ENCODE measurements at regions not wholly inside any gene's neighbourhood (a gene's known extent, or its start where the extent isn't known, plus 50 kb on each side); places are given as distances from the start of the nearest gene placed in this dataset.

DNA sequence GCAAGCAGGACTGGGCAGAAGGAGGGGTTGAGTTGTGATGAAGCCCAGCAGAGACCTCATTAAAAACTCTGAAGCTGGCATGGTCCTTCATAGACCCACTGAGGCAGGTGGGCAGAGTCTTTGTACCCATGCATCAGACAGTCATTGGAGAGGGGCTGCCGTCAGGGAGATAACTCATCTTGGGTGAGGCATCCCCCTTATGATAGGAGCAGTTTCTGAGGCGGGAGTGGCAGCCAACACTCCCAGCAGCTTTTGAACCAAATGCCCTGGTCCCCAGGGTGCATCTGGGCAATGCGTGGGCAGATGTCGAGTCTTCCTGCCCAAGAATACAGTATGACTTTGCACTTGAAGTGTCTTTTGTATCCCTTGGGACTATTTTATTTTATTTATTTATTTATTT is 68.1 kb downstream of the HTR5A start:
- dilution Hi-C loops (cut with MboI; ENCODE audit: extremely low pct_ligation_motif_present, low sequenced_read_pairs) = no loop called here

GRCh38 chr7:155141562-155141961 is 71.4 kb downstream of the HTR5A start:
- Histone ChIP-seq H3K27me3 (ENCODE audit: control insufficient read depth, extremely low read depth, insufficient read depth, low read length) (no peaks in the 10 kb centered on the region), H2AFZ (ENCODE audit: control insufficient read depth, low read length) (no peak overlapping the region), H3K4me1 (ENCODE audit: control insufficient read depth, extremely low read depth, insufficient read depth, low read length) (no peaks in the 10 kb centered on the region), H3K9me3 (ENCODE audit: control insufficient read depth, low read depth, low read length) (no peaks in the 10 kb centered on the region), H3K9me1 (ENCODE audit: control insufficient read depth, extremely low read depth, insufficient read depth, low read length) (no peaks in the 10 kb centered on the region), H3K27ac (ENCODE audit: control insufficient read depth, insufficient read depth, low read length) (no peak overlapping the region), H3K9ac (ENCODE audit: control insufficient read depth, extremely low read depth, insufficient read depth, low read length) (no peak overlapping the region), H3K36me3 (ENCODE audit: control insufficient read depth in 2 of 2, extremely low read depth in 1 of 2, insufficient read depth in 2 of 2, low read length in 2 of 2) (no peaks in the 10 kb centered on the region), H3K4me3 (ENCODE audit: control insufficient read depth in 2 of 3, extremely low read depth in 1 of 3, insufficient read depth in 2 of 3, low read depth in 1 of 3, low read length in 3 of 3) (no peak overlapping the region), H4K20me1 (ENCODE audit: control insufficient read depth, extremely low read depth, insufficient read depth, low read length) (no peaks in the 10 kb centered on the region), H3K4me2 (ENCODE audit: control insufficient read depth, extremely low read depth, insufficient read depth, low read depth, low read length) (no peak overlapping the region), H3K79me2 (ENCODE audit: control insufficient read depth, insufficient read depth, low read length) (no peaks in the 10 kb centered on the region)
- TF ChIP-seq EZH2 (IDR thresholded peaks at IDR 0.05; ENCODE audit: low read length) = no peak
- TF ChIP-seq, protein P1, sequence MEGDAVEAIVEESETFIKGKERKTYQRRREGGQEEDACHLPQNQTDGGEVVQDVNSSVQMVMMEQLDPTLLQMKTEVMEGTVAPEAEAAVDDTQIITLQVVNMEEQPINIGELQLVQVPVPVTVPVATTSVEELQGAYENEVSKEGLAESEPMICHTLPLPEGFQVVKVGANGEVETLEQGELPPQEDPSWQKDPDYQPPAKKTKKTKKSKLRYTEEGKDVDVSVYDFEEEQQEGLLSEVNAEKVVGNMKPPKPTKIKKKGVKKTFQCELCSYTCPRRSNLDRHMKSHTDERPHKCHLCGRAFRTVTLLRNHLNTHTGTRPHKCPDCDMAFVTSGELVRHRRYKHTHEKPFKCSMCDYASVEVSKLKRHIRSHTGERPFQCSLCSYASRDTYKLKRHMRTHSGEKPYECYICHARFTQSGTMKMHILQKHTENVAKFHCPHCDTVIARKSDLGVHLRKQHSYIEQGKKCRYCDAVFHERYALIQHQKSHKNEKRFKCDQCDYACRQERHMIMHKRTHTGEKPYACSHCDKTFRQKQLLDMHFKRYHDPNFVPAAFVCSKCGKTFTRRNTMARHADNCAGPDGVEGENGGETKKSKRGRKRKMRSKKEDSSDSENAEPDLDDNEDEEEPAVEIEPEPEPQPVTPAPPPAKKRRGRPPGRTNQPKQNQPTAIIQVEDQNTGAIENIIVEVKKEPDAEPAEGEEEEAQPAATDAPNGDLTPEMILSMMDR (optimal IDR thresholded peaks at IDR 0.05 in 1 of 3, IDR thresholded peaks at IDR 0.05 in 1 of 3, conservative IDR thresholded peaks at IDR 0.05 in 1 of 3; ENCODE audit: extremely low read depth in 1 of 3, insufficient read depth in 2 of 3, low read length in 3 of 3) = no peak
- dilution Hi-C loops (cut with MboI; ENCODE audit: extremely low pct_ligation_motif_present, low sequenced_read_pairs) = no loop called here
- FAIRE-seq = no peak
- DNase-seq (ENCODE audit: low read depth, low spot score) = no peak

More for the DNA sequence above, 68.1 kb downstream of the HTR5A start:
- Histone ChIP-seq H3K27ac (ENCODE audit: control insufficient read depth, insufficient read depth, low read length) (no peak overlapping the region), H3K4me1 (ENCODE audit: control insufficient read depth, extremely low read depth, insufficient read depth, low read length) (no peaks in the 10 kb centered on the region), H3K4me3 (ENCODE audit: control insufficient read depth in 2 of 3, extremely low read depth in 1 of 3, insufficient read depth in 2 of 3, low read depth in 1 of 3, low read length in 3 of 3) (no peak overlapping the region), H3K27me3 (ENCODE audit: control insufficient read depth, extremely low read depth, insufficient read depth, low read length) (no peaks in the 10 kb centered on the region), H3K9me1 (ENCODE audit: control insufficient read depth, extremely low read depth, insufficient read depth, low read length) (no peaks in the 10 kb centered on the region), H3K79me2 (ENCODE audit: control insufficient read depth, insufficient read depth, low read length) (no peaks in the 10 kb centered on the region), H4K20me1 (ENCODE audit: control insufficient read depth, extremely low read depth, insufficient read depth, low read length) (no peaks in the 10 kb centered on the region), H2AFZ (ENCODE audit: control insufficient read depth, low read length) (no peak overlapping the region), H3K9ac (ENCODE audit: control insufficient read depth, extremely low read depth, insufficient read depth, low read length) (no peak overlapping the region), H3K36me3 (ENCODE audit: control insufficient read depth in 2 of 2, extremely low read depth in 1 of 2, insufficient read depth in 2 of 2, low read length in 2 of 2) (no peaks in the 10 kb centered on the region), H3K9me3 (ENCODE audit: control insufficient read depth, low read depth, low read length) (no peaks in the 10 kb centered on the region), H3K4me2 (ENCODE audit: control insufficient read depth, extremely low read depth, insufficient read depth, low read depth, low read length) (no peak overlapping the region)
- DNase-seq (ENCODE audit: low read depth, low spot score) (no peak), FAIRE-seq (no peak)
- no peak for TF ChIP-seq EZH2 (IDR thresholded peaks at IDR 0.05; ENCODE audit: low read length)
- TF ChIP-seq, protein P1 (optimal IDR thresholded peaks at IDR 0.05 in 1 of 3, IDR thresholded peaks at IDR 0.05 in 1 of 3, conservative IDR thresholded peaks at IDR 0.05 in 1 of 3; ENCODE audit: extremely low read depth in 1 of 3, insufficient read depth in 2 of 3, low read length in 3 of 3) = no peak

Data from keratinocyte (primary cell).